ENCODE measurements at regions not wholly inside any gene's neighbourhood (a gene's known extent, or its start where the extent isn't known, plus 50 kb on each side); places are given as distances from the start of the nearest gene placed in this dataset.

GRCh38 chr1:222876182-222876581 is 61.3 kb downstream of the DISP1 start:
- TF ChIP-seq CTCF (IDR thresholded peaks at IDR 0.05) (no peak), POLR2AphosphoS5 (IDR thresholded peaks at IDR 0.05) (no peak), POLR2A (IDR thresholded peaks at IDR 0.05) (no peak), EP300 (IDR thresholded peaks at IDR 0.05) (no peak)

All from suprapubic skin (tissue), 4 donors.